ENCODE measurements at regions not wholly inside any gene's neighbourhood (a gene's known extent, or its start where the extent isn't known, plus 50 kb on each side); places are given as distances from the start of the nearest gene placed in this dataset.
"Not testable (repeated sequence)": the region's sequence is repeated elsewhere in the genome, so short reads cannot be mapped to it uniquely, and the experiment has no call there.

DNA sequence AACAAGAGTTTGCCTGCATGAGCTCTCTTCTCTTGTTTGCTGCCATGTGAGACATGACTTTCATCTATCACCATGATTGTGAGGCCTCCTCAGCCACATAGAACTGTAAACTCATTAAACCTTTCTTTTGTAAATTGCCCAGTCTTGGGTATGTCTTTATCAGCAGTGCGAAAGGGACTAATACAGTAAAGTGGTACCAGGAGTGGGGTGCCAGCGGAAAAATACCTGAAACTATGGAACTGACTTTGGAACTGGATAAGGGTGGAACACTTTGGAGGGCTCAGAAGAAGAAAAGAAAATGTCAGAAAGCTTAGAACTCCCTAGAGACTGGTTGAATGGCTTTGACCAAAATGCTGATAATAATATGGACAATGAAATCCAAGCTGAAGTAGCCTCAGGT lies 260.9 kb downstream of the DSC3 start:
- peaks cover 28% of the 10 kb centered on the region for H3K9me3 ChIP-seq (replicated peaks)
- DNase-seq = no peak
- H3K27me3 ChIP-seq (ENCODE audit: low read depth) = no peaks in the 10 kb centered on the region
- no peak for TF ChIP-seq CTCF (IDR thresholded peaks at IDR 0.05; ENCODE audit: borderline replicate concordance)
- H3K4me1 ChIP-seq = no peaks in the 10 kb centered on the region
- H3K27ac ChIP-seq (replicated peaks) = no peak overlapping the region
- no peak overlapping the region for H3K4me3 ChIP-seq
- intact Hi-C loops (cut with micrococcal nuclease) = no loop called here
- no peaks in the 10 kb centered on the region for H3K36me3 ChIP-seq

- Histone ChIP-seq H3K36me3 (no peaks in the 10 kb centered on the region), H3K4me3 (no peak overlapping the region), H3K4me1 (no peaks in the 10 kb centered on the region), H3K27me3 (ENCODE audit: low read depth) (no peaks in the 10 kb centered on the region), H3K27ac (replicated peaks) (no peak overlapping the region), H3K9me3 (replicated peaks) (peaks cover 18% of the 10 kb centered on the region)
- DNase-seq = no peak
- intact Hi-C loops (cut with micrococcal nuclease) = no loop called here
- TF ChIP-seq CTCF (IDR thresholded peaks at IDR 0.05; ENCODE audit: borderline replicate concordance) = no peak
Measured at GRCh38 chr18:30775629-30776028, 266.9 kb downstream of the DSC3 start.

DNA sequence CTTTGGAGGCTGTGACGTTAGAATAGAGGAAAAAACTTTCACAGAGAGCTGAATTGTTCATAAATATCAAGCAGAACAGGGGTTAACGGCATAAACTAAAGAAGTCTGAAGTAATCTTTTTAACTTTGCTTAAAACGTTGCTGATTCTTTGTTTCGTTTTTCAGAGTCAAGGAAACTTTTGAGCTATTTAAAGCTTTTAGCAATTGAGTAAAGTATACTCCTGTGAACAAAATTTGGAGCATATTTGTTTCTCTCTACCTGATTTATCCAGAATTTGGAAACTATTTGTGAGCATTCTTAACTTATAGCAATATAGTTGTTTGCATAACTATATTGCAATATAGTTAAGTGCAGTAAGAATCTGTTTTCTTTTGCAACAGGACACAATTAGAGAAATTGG lies 270.4 kb downstream of the DSC3 start:
- DNase-seq; H3K27me3 ChIP-seq (ENCODE audit: low read depth); H3K27ac ChIP-seq (replicated peaks); intact Hi-C loops (cut with micrococcal nuclease); H3K4me3 ChIP-seq; H3K36me3 ChIP-seq; H3K4me1 ChIP-seq: not testable (repeated sequence)
- H3K9me3 ChIP-seq (replicated peaks) = peaks cover 13% of the 10 kb centered on the region

DNA sequence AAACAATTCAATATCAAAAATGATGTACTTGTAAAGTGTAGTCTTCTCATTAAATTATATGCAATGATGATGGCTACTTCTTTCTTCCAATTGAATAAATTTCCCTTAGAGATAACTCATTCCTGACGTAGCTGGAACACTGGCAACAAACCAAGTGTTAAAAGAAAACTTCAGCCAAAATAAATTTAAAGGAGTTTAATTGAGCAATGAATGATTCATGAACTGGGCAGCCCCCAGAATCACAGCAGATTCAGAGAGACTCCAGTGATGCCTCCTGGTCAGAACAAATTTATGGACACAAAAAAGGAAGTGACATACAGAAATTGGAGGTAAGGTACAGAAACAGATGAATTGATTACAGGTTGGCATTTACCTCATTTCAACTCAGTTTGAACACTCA lies 276.5 kb downstream of the DSC3 start:
- TF ChIP-seq CTCF (IDR thresholded peaks at IDR 0.05; ENCODE audit: borderline replicate concordance) = no peak
- intact Hi-C loops (cut with micrococcal nuclease) = no loop called here
- no peaks in the 10 kb centered on the region for H3K27me3 ChIP-seq (ENCODE audit: low read depth)

DNA sequence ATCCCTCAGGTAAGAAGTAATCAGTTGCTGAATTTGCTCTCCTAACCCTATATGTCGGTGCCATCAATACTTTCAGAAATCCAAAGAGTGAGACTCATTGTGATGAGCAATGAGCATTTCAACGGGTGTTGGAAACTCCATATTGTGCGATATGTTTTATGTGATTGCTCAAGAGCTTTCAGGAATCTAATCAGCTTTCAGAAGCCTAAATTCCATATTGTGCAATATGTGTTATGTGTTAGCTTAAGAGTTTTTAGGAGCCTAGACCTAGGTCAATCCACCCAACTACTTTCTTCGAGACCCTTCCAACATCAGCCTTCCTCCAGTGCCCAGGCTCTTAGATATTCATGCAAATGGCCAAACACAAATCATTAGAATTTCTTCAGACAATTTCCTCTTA lies 277.3 kb downstream of the DSC3 start:
- Histone ChIP-seq H3K27ac (replicated peaks) (no peak overlapping the region), H3K36me3 (no peaks in the 10 kb centered on the region), H3K4me3 (no peak overlapping the region), H3K4me1 (no peaks in the 10 kb centered on the region), H3K27me3 (ENCODE audit: low read depth) (no peaks in the 10 kb centered on the region), H3K9me3 (replicated peaks) (no peaks in the 10 kb centered on the region)
- DNase-seq = no peak
- intact Hi-C loops (cut with micrococcal nuclease) = no loop called here
- TF ChIP-seq CTCF (IDR thresholded peaks at IDR 0.05; ENCODE audit: borderline replicate concordance) = no peak

More for the DNA sequence above, 276.5 kb downstream of the DSC3 start:
- no peak for DNase-seq
- H3K4me1 ChIP-seq = no peaks in the 10 kb centered on the region
- H3K9me3 ChIP-seq (replicated peaks) = no peaks in the 10 kb centered on the region
- no peaks in the 10 kb centered on the region for H3K36me3 ChIP-seq
- H3K27ac ChIP-seq (replicated peaks) = no peak overlapping the region
- H3K4me3 ChIP-seq = no peak overlapping the region

DNA sequence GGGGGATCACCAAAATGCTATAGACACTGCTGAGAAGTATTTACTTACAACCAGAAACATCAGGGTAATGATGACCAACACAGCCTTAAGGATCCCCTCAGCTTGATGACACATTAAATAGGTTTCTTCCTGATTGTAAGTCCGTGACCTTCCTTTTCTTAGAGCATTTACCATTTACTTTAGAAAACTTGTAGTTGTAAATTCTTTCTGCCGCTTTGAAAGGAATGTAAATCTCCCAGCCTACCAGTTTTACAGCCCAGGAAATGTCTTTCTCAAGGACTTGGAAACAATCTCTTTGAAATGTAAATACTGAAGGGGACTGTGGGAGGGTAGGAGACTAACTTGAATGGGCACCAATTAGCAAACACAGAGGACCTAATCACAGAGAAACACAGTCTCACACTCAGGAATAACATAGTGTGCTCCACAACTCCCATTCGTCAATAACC lies 278.6 kb downstream of the DSC3 start:
- DNase-seq = no peak
- intact Hi-C loops (cut with micrococcal nuclease) = no loop called here
- no peaks in the 10 kb centered on the region for H3K4me1 ChIP-seq

More for the DNA sequence above, 278.6 kb downstream of the DSC3 start:
- TF ChIP-seq CTCF (IDR thresholded peaks at IDR 0.05; ENCODE audit: borderline replicate concordance) = no peak
- Histone ChIP-seq H3K9me3 (replicated peaks) (no peaks in the 10 kb centered on the region), H3K27ac (replicated peaks) (no peak overlapping the region), H3K36me3 (no peaks in the 10 kb centered on the region), H3K4me3 (no peak overlapping the region), H3K27me3 (ENCODE audit: low read depth) (no peaks in the 10 kb centered on the region)
